ENCODE measurements at regions not wholly inside any gene's neighbourhood (a gene's known extent, or its start where the extent isn't known, plus 50 kb on each side); places are given as distances from the start of the nearest gene placed in this dataset.

DNA sequence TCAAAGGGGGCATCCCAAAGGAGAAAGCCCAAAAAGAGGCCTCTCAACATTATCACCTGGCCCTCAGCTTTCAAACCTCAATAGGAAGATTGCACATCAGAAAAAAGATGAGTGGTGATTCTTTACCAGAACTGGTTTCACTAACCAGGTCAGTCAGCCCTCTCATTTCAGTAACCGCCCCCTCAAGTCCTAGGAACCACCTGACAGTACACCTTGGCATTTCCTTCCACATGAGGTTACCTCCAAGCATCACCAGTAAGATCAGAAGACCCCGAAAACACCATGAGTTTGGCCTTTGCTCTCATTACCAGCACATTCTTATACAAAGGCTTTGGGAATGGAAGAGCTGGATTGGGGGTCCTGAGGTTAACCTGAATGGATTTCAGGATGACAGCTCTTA is 200.5 kb downstream of the SUCLA2 start:
- ChIA-PET POLR2A (ENCODE audit: unreplicated experiment) (no interaction called here), CTCF (no interaction called here)
- H3K4me2 ChIP-seq (ENCODE audit: low read depth, low read length), result no peak overlapping the region
- H2AK5ac ChIP-seq (ENCODE audit: low read depth, low read length), result no peak overlapping the region
- no peaks in the 10 kb centered on the region for H3K9me1 ChIP-seq (ENCODE audit: insufficient read depth, low read length)
- H2BK20ac ChIP-seq (ENCODE audit: low read depth, low read length), result no peak overlapping the region
- H3K9ac ChIP-seq (ENCODE audit: low read depth, low read length), result no peak overlapping the region
- no peak overlapping the region for H3K4me3 ChIP-seq (ENCODE audit: insufficient read depth, low read depth, low read length)
- H3K18ac ChIP-seq (ENCODE audit: low read depth, low read length), result no peak overlapping the region
- no peak overlapping the region for H2AK9ac ChIP-seq (replicated peaks; ENCODE audit: low read depth, low read length, poor library complexity)
- peaks cover 3% of the 10 kb centered on the region; the same call in 1 of the 2 replicates for H3K27me3 ChIP-seq (ENCODE audit: control insufficient read depth, insufficient read depth, low read length)
- intact Hi-C loops (cut with micrococcal nuclease), result no loop called here
- H3K36me3 ChIP-seq (ENCODE audit: control insufficient read depth, insufficient read depth, low read length), result no peaks in the 10 kb centered on the region
- no peak overlapping the region for H4K91ac ChIP-seq (ENCODE audit: insufficient read depth, low read depth, low read length)
- no peak overlapping the region for H3K4ac ChIP-seq (ENCODE audit: low read depth, low read length)
- no peak overlapping the region for H2BK15ac ChIP-seq (ENCODE audit: low read depth, low read length)
- H4K8ac ChIP-seq (ENCODE audit: low read depth in 2 of 2, low read length in 2 of 2), result no peak overlapping the region
- no peak overlapping the region for H3K56ac ChIP-seq (ENCODE audit: extremely low read depth, insufficient read depth, low read length)
- dilution Hi-C loops (cut with HindIII; ENCODE audit: low sequenced_read_pairs, unreplicated experiment), result no loop called here
- no peak overlapping the region for H2BK5ac ChIP-seq (ENCODE audit: low read depth, low read length, poor library complexity, severe bottlenecking)
- no TSS peak for BruUV-seq (replicated peaks)
- DNase-seq (no peak), ATAC-seq (ENCODE audit: low read depth) (no peak)
- no peaks in the 10 kb centered on the region for H4K20me1 ChIP-seq (ENCODE audit: insufficient read depth, low read length)
- no peak overlapping the region for H3K23ac ChIP-seq (ENCODE audit: low read depth, low read length)
- no peaks in the 10 kb centered on the region for H3K79me1 ChIP-seq (ENCODE audit: low read depth in 1 of 2, low read length in 2 of 2)
- peaks cover 3% of the 10 kb centered on the region; the same call in 1 of the 2 replicates for H3K9me3 ChIP-seq (ENCODE audit: control insufficient read depth, insufficient read depth, low read length)
- in situ Hi-C loops (cut with MboI; ENCODE audit: low sequenced_read_pairs), result no loop called here
- H3K27ac ChIP-seq (ENCODE audit: insufficient read depth, low read length), result no peak overlapping the region
- TF ChIP-seq, protein P1, sequence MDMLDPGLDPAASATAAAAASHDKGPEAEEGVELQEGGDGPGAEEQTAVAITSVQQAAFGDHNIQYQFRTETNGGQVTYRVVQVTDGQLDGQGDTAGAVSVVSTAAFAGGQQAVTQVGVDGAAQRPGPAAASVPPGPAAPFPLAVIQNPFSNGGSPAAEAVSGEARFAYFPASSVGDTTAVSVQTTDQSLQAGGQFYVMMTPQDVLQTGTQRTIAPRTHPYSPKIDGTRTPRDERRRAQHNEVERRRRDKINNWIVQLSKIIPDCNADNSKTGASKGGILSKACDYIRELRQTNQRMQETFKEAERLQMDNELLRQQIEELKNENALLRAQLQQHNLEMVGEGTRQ (IDR thresholded peaks at IDR 0.05; ENCODE audit: low read depth, low read length), result no peak
- TF ChIP-seq BHLHE40 (IDR thresholded peaks at IDR 0.05; ENCODE audit: low read depth, low read length) (no peak), RAD21 (IDR thresholded peaks at IDR 0.05; ENCODE audit: low read length) (no peak), POLR2A (IDR thresholded peaks at IDR 0.05; ENCODE audit: low read depth, low read length) (no peak), FOS (IDR thresholded peaks at IDR 0.05; ENCODE audit: low read depth, low read length) (no peak), RCOR1 (IDR thresholded peaks at IDR 0.05; ENCODE audit: insufficient replicate concordance, low read length) (no peak), RFX5 (IDR thresholded peaks at IDR 0.05; ENCODE audit: low read depth, low read length) (no peak), MAZ (IDR thresholded peaks at IDR 0.05; ENCODE audit: borderline replicate concordance, low read depth, low read length) (no peak), MXI1 (IDR thresholded peaks at IDR 0.05; ENCODE audit: borderline replicate concordance, low read depth, low read length) (no peak), CHD1 (IDR thresholded peaks at IDR 0.05; ENCODE audit: low read depth, low read length) (no peak), MAFK (IDR thresholded peaks at IDR 0.05; ENCODE audit: low read depth, low read length) (no peak), SMC3 (IDR thresholded peaks at IDR 0.05; ENCODE audit: low read depth, low read length) (no peak), NFE2L2 (IDR thresholded peaks at IDR 0.05; ENCODE audit: low read depth, low read length) (no peak), CEBPB (IDR thresholded peaks at IDR 0.05; ENCODE audit: low read depth, low read length) (no peak)
- TF ChIP-seq, protein P2, sequence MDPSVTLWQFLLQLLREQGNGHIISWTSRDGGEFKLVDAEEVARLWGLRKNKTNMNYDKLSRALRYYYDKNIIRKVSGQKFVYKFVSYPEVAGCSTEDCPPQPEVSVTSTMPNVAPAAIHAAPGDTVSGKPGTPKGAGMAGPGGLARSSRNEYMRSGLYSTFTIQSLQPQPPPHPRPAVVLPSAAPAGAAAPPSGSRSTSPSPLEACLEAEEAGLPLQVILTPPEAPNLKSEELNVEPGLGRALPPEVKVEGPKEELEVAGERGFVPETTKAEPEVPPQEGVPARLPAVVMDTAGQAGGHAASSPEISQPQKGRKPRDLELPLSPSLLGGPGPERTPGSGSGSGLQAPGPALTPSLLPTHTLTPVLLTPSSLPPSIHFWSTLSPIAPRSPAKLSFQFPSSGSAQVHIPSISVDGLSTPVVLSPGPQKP (IDR thresholded peaks at IDR 0.05; ENCODE audit: borderline replicate concordance, low read depth, low read length), result no peak
- TF ChIP-seq, protein P3, sequence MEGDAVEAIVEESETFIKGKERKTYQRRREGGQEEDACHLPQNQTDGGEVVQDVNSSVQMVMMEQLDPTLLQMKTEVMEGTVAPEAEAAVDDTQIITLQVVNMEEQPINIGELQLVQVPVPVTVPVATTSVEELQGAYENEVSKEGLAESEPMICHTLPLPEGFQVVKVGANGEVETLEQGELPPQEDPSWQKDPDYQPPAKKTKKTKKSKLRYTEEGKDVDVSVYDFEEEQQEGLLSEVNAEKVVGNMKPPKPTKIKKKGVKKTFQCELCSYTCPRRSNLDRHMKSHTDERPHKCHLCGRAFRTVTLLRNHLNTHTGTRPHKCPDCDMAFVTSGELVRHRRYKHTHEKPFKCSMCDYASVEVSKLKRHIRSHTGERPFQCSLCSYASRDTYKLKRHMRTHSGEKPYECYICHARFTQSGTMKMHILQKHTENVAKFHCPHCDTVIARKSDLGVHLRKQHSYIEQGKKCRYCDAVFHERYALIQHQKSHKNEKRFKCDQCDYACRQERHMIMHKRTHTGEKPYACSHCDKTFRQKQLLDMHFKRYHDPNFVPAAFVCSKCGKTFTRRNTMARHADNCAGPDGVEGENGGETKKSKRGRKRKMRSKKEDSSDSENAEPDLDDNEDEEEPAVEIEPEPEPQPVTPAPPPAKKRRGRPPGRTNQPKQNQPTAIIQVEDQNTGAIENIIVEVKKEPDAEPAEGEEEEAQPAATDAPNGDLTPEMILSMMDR (conservative IDR thresholded peaks at IDR 0.05; ENCODE audit: low read depth, low read length), result no peak
- H4K5ac ChIP-seq (ENCODE audit: low read depth, low read length), result no peak overlapping the region
- H3K4me1 ChIP-seq (ENCODE audit: control insufficient read depth, insufficient read depth, low read length), result no peaks in the 10 kb centered on the region
- no peak overlapping the region for H3K14ac ChIP-seq (replicated peaks; ENCODE audit: low read depth, low read length)
- H2AFZ ChIP-seq (replicated peaks; ENCODE audit: low read length, poor library complexity), result no peak overlapping the region
- no CpG with 5 or more reads among the region's 2 CpGs for WGBS, 2 experiments (ENCODE audit: extremely low coverage in 2 of 2, insufficient read length in 1 of 2)
- H2BK120ac ChIP-seq (ENCODE audit: low read depth, low read length), result no peak overlapping the region
